ENCODE measurements at regions not wholly inside any gene's neighbourhood (a gene's known extent, or its start where the extent isn't known, plus 50 kb on each side); places are given as distances from the start of the nearest gene placed in this dataset.
"Not testable (repeated sequence)": the region's sequence is repeated elsewhere in the genome, so short reads cannot be mapped to it uniquely, and the experiment has no call there.

DNA sequence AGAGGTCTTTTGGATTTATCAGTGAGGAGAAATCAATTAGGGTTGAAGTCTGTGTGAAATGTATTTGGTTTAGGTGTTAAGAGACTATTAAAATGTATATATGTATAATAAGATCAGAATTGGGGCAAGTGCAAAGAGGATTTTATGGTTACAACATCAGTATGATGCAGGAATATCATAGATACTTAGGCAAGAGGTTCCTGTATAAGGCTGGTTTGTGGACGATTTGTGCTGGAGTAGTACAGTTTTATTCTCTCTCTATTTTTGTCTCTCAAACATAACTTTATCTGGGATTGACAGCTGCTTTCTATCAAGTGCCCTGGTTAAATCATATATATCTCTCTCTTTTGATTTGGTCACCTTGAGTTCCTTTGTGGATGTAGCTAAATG is 142.5 kb downstream of the CTH start:
- DNase-seq (ENCODE audit: low read depth in 3 of 3, low spot score in 2 of 3), result no peak

- DNase-seq (ENCODE audit: low read depth in 3 of 3, low spot score in 2 of 3), result no peak
Measured at GRCh38 chr1:70554341-70554740, 143.3 kb downstream of the CTH start.

DNA sequence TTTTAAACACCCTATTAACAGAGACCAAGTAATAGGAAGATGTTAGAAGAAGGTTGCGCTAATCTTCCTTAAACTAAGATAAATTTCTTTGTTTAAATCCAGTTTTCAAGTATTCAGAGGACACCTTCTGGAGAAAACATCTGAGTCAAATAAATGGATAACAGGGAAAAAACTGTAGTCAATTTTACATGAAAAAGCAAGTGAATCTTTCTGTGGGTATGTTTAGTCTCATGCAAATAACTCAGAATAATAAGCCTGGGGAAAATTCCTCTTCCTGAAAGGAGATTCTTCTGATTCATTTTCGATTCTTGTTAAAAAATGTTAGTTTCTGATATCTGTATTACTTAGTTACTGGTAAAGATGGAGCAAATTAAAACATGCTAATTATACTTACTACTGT is 145.5 kb downstream of the CTH start:
- no peak for DNase-seq (ENCODE audit: low read depth in 3 of 3, low spot score in 2 of 3)

GRCh38 chr1:70567167-70567566 is 156.1 kb downstream of the CTH start:
- no peak for DNase-seq (ENCODE audit: low read depth in 3 of 3, low spot score in 2 of 3)

- DNase-seq (ENCODE audit: low read depth in 3 of 3, low spot score in 2 of 3), result no peak
Measured at GRCh38 chr1:70571191-70571590, 160.1 kb downstream of the CTH start.

DNA sequence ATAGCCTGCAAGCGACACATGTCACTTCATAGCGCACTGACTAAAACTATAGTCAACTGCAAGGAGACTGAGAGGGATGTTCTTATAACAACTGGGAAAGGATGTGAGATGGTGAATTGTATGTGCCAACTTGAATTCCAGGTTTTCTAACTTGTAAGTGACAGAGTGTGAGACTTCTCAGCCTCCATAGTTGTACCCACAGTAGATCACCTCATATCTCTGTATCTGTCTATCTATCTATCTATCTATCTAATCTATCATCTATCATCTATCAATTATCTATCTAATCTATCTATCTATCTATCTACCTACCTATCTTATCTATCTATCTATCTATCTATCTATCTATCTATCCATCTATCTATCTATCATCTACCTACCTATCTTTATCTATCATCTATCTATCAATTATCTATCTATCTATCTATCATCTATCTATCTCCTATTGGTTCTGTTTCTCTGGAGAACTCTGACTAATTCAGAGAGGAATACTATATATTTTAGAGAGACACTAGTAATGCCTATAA is 162.3 kb downstream of the CTH start:
- DNase-seq (ENCODE audit: low read depth in 3 of 3, low spot score in 2 of 3), result no peak

DNA sequence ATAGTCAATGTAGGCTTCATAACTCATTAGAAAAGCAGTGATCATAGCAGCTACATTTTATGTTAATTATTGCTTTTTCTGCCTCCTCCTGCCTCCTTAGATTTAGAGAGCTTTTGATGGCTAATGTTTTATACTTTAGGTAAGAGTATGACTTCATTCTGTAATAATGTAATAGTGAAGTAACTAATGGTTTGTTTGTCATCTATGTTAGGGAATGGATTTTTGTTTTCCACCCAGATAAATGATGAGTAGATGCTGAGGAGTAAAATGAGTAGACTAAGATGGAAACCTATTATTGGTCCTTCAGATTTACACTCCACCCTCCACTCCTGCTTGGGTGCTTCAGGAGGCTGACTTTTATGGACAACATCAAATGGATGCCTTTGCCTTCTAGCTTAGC is 170.6 kb downstream of the CTH start:
- DNase-seq (ENCODE audit: low read depth in 3 of 3, low spot score in 2 of 3), result no peak

DNA sequence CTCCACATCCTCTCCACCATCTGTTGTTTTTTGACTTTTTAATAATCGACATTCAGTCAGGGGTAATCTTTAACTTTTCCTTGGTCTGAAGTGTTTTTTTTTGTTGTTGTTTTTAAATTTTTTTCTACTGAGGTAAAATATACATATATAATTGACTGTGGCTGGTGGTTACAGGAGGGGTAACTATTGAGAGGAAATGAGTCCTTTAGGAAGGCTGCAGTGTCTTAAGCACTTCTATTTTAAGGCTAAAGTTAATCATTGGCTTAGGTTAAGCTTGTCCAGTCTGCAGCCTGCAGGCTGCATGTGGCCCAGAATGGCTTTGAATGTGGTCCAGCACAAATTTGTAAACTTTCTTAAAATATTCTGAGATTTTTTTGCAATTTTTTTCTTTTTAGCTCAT is 172.5 kb downstream of the CTH start:
- DNase-seq (ENCODE audit: low read depth in 3 of 3, low spot score in 2 of 3), result no peak

DNA sequence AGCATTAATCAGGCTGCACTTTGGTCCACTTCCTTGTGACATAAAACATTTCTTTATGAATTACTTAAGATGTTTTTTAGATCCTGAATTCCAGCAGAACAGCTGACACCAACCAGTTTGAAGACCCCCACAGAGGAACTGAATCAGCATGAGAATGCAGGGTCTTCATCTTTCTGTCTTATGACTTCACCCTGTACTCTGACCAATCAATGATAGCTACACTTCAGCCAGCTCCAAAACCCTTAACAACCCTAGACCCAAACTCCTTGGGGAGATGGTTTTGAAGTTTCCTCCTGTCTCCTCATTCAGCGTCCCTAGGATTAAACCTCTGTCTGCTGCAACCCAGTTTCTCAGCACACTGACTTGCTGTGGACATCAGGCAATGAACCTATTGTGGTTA is 175.0 kb downstream of the CTH start:
- DNase-seq (ENCODE audit: low read depth in 3 of 3, low spot score in 2 of 3), result no peak

- DNase-seq (ENCODE audit: low read depth in 3 of 3, low spot score in 2 of 3), result no peak
Measured at GRCh38 chr1:70587872-70588366, 176.9 kb downstream of the CTH start.

DNA sequence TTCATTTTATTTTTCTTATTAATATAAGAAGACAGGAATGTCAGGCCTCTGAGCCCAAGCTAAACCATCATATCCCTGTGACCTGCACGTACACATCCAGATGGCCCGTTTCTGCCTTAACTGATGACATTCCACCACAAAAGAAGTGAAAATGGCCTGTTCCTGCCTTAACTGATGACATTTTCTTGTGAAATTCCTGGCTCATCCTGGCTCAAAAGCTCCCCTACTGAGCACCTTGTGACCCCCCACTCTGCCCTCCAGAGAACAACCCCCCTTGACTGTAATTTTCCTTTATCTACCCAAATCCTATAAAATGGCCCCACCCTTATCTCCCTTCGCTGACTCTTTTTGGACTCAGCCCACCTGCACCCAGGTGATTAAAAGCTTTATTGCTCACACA is 182.5 kb downstream of the CTH start:
- DNase-seq (ENCODE audit: low read depth in 3 of 3, low spot score in 2 of 3), result not testable (repeated sequence)

- DNase-seq (ENCODE audit: low read depth in 3 of 3, low spot score in 2 of 3), result no peak
Measured at GRCh38 chr1:70608815-70609214, 197.7 kb downstream of the CTH start.

- not testable (repeated sequence) for DNase-seq (ENCODE audit: low read depth in 3 of 3, low spot score in 2 of 3)
Measured at GRCh38 chr1:70610164-70610563, 199.1 kb downstream of the CTH start.

DNA sequence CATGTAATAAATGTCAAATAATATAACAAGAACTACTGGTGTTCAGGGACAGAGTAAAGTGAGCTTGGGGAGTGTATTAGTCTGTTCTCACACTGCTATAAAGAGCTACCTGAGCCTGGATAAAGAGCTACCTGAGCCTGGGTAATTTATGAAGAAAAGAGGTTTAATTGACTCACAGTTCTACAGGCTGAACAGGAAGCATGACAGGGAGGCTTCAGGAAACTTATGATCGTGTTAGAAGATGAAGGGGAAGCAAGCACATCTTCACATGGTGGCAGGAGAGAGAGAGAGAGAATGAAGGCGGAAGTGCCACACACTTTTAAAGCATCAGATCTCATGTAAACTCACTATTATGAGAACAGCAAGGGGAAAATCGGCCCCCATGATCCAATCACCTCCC is 205.9 kb downstream of the CTH start:
- no peak for DNase-seq (ENCODE audit: low read depth in 3 of 3, low spot score in 2 of 3)

DNA sequence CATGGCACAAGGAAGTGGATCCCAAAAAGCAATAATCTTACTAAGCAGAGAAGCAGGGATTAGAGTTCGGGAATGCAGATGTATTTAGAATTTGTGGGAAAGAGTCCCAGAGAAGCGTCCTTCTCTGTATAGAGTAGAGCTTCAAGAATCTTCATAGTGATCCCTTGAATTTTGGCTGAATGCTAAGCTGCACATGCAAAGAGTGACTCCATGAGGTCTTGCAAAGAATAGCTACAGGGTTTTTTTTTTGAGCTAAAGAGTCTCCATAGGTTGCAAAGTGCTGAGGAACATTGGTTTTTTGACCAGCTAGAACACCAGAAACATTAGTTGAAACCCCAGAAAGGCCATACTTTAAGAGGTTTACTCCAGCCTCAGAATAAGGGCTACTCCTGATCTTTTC is 206.7 kb downstream of the CTH start:
- DNase-seq (ENCODE audit: low read depth in 3 of 3, low spot score in 2 of 3), result no peak

DNA sequence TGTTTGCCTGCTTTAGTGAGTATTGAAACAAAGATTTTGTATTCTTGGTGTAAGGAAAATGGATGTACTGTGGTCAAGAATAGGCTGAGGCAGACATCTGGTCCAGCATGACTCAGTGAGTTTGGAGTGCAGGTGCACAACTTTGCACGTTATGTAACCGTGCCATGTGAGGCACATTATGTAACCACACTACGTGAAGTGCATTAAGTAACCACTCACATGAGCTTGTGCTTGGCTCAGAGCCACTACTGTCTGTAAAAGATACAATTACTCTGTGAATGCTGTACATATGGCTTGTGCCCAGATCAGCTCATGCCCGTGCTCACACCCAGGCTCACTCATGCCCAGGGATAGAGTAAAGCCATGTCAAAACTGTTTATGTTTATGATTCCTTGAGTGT is 216.8 kb downstream of the CTH start:
- no peak for DNase-seq (ENCODE audit: low read depth in 3 of 3, low spot score in 2 of 3)

DNA sequence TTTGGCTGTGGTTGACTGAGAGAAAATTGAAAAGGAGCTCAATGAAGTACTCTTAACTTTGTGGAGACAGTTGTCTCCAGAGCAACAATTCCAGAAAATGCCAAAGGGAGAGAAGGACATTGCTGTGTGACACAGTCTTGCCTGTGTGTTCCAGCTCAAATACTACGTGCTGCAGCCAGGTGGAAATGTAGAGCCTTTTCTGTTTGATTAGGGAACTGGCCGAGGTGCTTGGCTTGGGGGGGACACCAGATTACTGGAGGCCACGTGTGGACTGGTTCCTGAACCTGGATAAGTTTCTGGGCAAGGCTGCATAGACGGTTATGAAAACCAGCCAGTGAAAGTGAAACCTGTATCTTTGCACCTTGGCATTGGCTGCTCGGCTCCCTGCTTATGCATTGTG is 217.9 kb downstream of the CTH start:
- DNase-seq (ENCODE audit: low read depth in 3 of 3, low spot score in 2 of 3), result no peak

DNA sequence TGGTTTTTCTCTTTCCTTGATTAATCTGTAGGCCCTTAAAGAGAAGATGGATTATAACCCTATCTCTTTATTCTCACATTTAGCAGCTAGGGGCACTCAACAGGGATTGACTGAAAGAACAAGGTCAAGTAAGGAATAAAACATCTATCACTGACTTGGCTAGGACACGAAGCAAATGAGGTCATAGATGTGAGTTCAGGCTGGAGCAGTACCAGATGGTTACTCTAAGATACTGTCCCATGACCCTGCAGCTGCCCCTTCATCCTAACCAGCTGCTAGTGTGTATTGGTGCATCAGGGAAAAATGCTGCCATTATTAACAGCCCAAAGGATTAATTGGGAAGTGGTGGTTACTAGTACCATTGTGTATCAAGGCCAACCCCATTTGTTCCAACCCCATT is 221.9 kb downstream of the CTH start:
- no peak for DNase-seq (ENCODE audit: low read depth in 3 of 3, low spot score in 2 of 3)

DNA sequence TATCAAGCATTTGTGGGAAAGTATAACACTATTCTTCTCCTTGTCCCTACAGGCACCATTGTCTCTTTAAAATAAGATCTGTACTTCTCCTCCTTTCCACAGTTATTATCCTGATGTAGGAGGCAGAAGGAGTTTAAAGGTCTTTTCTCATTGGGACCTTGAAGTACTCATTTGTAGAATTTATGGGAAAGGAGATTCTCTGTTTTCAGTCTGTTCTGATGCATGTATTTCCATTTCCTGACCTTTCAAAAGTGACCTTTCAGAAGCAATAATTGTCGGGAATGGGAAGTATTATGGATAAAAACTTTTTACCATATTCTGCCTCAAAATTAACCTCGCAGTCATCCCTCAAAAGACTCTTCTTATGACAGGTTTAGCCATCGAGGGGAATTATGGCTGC is 224.8 kb downstream of the CTH start:
- no peak for DNase-seq (ENCODE audit: low read depth in 3 of 3, low spot score in 2 of 3)

DNA sequence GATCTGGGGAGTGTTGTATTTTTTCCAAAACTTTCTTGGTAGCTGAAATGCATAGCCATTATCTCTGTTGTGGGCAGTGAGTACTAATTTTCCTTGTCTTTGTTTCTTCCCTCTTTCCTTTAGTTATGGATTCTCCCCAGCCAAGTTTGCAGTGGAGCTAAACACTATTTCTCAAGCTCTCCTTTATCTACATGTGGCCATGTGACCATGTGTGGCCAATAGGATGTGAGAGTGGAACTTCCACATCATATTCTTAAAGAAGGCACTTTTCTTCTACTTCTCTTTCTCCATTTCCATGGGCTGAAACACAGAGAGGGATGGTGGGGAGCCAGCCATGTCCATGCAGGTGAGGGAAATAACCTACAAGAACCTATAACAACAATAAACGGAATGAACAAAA is 230.8 kb downstream of the CTH start:
- DNase-seq (ENCODE audit: low read depth in 3 of 3, low spot score in 2 of 3), result no peak

- DNase-seq (ENCODE audit: low read depth in 3 of 3, low spot score in 2 of 3), result no peak
Measured at GRCh38 chr1:70656361-70656760, 245.3 kb downstream of the CTH start.

DNA sequence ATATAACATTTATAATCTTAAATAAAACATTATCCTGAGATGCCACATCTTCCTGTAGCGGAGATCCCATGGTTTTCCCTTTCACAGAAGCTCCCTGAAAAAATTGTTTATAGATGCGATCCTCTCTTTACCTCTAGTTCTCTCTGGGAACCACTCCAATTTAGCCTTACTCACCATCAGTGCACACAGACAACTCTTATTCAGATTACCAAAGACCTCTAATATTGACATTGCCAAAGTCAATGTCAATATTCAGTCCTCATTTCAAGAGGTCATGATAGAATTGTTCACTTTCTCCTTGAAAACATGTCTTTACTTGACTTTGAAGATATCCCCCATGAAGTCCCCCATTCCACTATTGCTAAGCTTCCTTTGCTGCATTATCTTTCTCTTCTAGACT is 248.8 kb downstream of the CTH start:
- DNase-seq (ENCODE audit: low read depth in 3 of 3, low spot score in 2 of 3), result no peak

DNA sequence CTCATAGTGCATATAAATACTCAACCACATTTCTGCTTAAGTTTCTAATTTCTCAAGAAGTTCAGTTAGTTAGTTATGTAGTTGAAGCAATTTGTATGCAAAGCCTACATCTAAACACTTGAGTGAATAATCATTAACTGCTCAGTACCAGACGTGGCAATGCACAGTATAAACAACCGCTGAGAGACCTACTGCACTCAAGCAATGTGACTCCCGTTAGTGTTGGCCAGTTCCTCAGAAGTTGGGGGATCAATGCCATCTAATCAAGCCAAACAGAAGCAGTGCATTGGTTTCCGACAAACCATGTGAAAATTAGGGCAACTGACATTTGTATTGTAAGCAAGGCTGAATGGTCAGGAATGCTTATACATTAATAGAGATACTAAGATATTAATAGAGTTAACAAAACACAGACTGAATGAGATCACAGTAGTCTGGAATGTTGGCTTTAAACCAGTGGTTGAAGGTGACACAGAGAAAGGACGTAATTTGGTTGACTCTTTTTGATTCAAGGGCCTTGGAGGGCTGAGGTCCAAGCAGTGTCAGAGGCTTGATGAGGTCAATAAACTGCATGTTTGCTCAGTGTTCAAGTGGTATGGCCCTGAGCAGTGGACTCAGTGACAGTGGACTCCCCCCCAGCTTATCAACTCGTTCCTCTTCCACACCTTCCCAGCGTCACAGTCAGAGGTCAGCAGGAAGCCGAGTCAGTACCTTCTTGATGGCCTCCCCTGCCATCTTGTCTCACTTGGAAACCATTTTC is 255.5 kb downstream of the CTH start:
- DNase-seq (ENCODE audit: low read depth in 3 of 3, low spot score in 2 of 3), result no peak
